ENCODE measurements at regions not wholly inside any gene's neighbourhood (a gene's known extent, or its start where the extent isn't known, plus 50 kb on each side); places are given as distances from the start of the nearest gene placed in this dataset.

- no peak for TF ChIP-seq CTCF (IDR thresholded peaks at IDR 0.05)
These were observed 119.9 kb upstream of the AHR start for GRCh38 chr7:17178545-17178944.

GRCh38 chr7:17181482-17181881 lies 117.0 kb upstream of the AHR start:
- ChIA-PET POLR2A (no interaction called here), CTCF (no interaction called here)
- Histone ChIP-seq H3K27ac (ENCODE audit: low read depth in 1 of 2, low read length in 2 of 2) (no peak overlapping the region), H3K9me3 (ENCODE audit: control insufficient read depth in 1 of 2, insufficient read depth in 1 of 2, low read length in 2 of 2) (no peaks in the 10 kb centered on the region), H3K27me3 (ENCODE audit: control insufficient read depth in 1 of 2, insufficient read depth in 2 of 2, low read length in 2 of 2) (no peaks in the 10 kb centered on the region), H3K4me3 (ENCODE audit: low read length) (no peak overlapping the region), H3K36me3 (ENCODE audit: insufficient read depth, low read length) (no peaks in the 10 kb centered on the region), H3K4me1 (ENCODE audit: insufficient read depth, low read length) (no peaks in the 10 kb centered on the region)
- ATAC-seq (ENCODE audit: poor library complexity) (no peak), DNase-seq (no peak)
- H3K4me1 Mint-ChIP-seq (ENCODE audit: low read depth): peaks cover 11% of the 10 kb centered on the region
- no peak overlapping the region for H3K27ac Mint-ChIP-seq
- H3K9me3 Mint-ChIP-seq: no peaks in the 10 kb centered on the region
- intact Hi-C loops (cut with DNase I, micrococcal nuclease): loop anchor here in 1 of 2 experiments (10.0 kb wide), 1 partner anchor 53 kb away; no protein-coding TSS in a partner anchor
- no peaks in the 10 kb centered on the region for H3K27me3 Mint-ChIP-seq
- H3K36me3 Mint-ChIP-seq (ENCODE audit: low read depth): no peaks in the 10 kb centered on the region
- H3K4me3 Mint-ChIP-seq: no peak overlapping the region
- TF ChIP-seq CTCF (IDR thresholded peaks at IDR 0.05): no peak

More at GRCh38 chr7:17178545-17178944, 119.9 kb upstream of the AHR start:
- Mint-ChIP-seq H3K4me1 (ENCODE audit: low read depth) (no peaks in the 10 kb centered on the region), H3K27ac (no peak overlapping the region), H3K9me3 (no peaks in the 10 kb centered on the region), H3K4me3 (no peak overlapping the region), H3K36me3 (ENCODE audit: low read depth) (no peaks in the 10 kb centered on the region), H3K27me3 (no peaks in the 10 kb centered on the region)
- Histone ChIP-seq H3K4me1 (ENCODE audit: insufficient read depth, low read length) (no peaks in the 10 kb centered on the region), H3K4me3 (ENCODE audit: low read length) (no peak overlapping the region), H3K9me3 (ENCODE audit: control insufficient read depth in 1 of 2, insufficient read depth in 1 of 2, low read length in 2 of 2) (no peaks in the 10 kb centered on the region), H3K36me3 (ENCODE audit: insufficient read depth, low read length) (no peaks in the 10 kb centered on the region), H3K27me3 (ENCODE audit: control insufficient read depth in 1 of 2, insufficient read depth in 2 of 2, low read length in 2 of 2) (no peaks in the 10 kb centered on the region), H3K27ac (ENCODE audit: low read depth in 1 of 2, low read length in 2 of 2) (no peak overlapping the region)
- POLR2A ChIA-PET: no interaction called here
- ATAC-seq (ENCODE audit: poor library complexity) (no peak), DNase-seq (no peak)
- intact Hi-C loops (cut with DNase I, micrococcal nuclease): no loop called here
- CTCF ChIA-PET: interaction anchor here (0.9 to 1.2 kb wide), 2 partner anchors 8 to 11 kb away, joined by 3 read pairs; no protein-coding TSS in a partner anchor

GRCh38 chr7:17183630-17184328 lies 114.7 kb upstream of the AHR start:
- no peaks in the 10 kb centered on the region for H3K27me3 Mint-ChIP-seq
- H3K9me3 ChIP-seq (ENCODE audit: control insufficient read depth in 1 of 2, insufficient read depth in 1 of 2, low read length in 2 of 2): no peaks in the 10 kb centered on the region
- H3K4me3 ChIP-seq (ENCODE audit: low read length): no peak overlapping the region
- ChIA-PET CTCF (no interaction called here), POLR2A (no interaction called here)
- no peaks in the 10 kb centered on the region for H3K4me1 ChIP-seq (ENCODE audit: insufficient read depth, low read length)
- H3K27me3 ChIP-seq (ENCODE audit: control insufficient read depth in 1 of 2, insufficient read depth in 2 of 2, low read length in 2 of 2): no peaks in the 10 kb centered on the region
- no peak overlapping the region for H3K27ac ChIP-seq (ENCODE audit: low read depth in 1 of 2, low read length in 2 of 2)
- no peak overlapping the region for H3K27ac Mint-ChIP-seq
- H3K4me1 Mint-ChIP-seq (ENCODE audit: low read depth): peaks cover 15% of the 10 kb centered on the region
- H3K36me3 ChIP-seq (ENCODE audit: insufficient read depth, low read length): no peaks in the 10 kb centered on the region
- no peaks in the 10 kb centered on the region for H3K36me3 Mint-ChIP-seq (ENCODE audit: low read depth)
- no peak for DNase-seq
- H3K4me3 Mint-ChIP-seq: no peak overlapping the region
- no peak for ATAC-seq (ENCODE audit: poor library complexity)
- TF ChIP-seq CTCF (IDR thresholded peaks at IDR 0.05): no peak
- no peaks in the 10 kb centered on the region for H3K9me3 Mint-ChIP-seq
- intact Hi-C loops (cut with DNase I, micrococcal nuclease): loop anchor here in 1 of 2 experiments (10.0 kb wide), 1 partner anchor 51 kb away; no protein-coding TSS in a partner anchor

All from CD4-positive, alpha-beta T cell (primary cell).